K562 (cell line): ENCODE measurements at regions not wholly inside any gene's neighbourhood (a gene's known extent, or its start where the extent isn't known, plus 50 kb on each side); places are given as distances from the start of the nearest gene placed in this dataset.

Source experiments
- ASH1L ChIP-seq: fragments of 450-650 bp; IDR thresholded peaks from 2 replicates; pipeline ENCODE4 v1.6.1; 2018; ENCODE audit warnings: borderline replicate concordance, mild to moderate bottlenecking, low read depth; ENCODE audit not compliant: partially characterized antibody
- BACH1 ChIP-seq: fragments of 200-800 bp; sonication (Bioruptor generic); IDR thresholded peaks from 2 replicates; pipeline ENCODE4 v1.6.1; 2016; ENCODE audit warnings: missing genetic modification characterization, missing compliant biosample characterization
- BRD4 ChIP-seq: fragments of 200-600 bp; sonication (generic); IDR thresholded peaks from 2 replicates; pipeline ENCODE4 v1.6.1; 2017; ENCODE audit warnings: inconsistent platforms
- CBFA2T2 ChIP-seq: fragments of 450-650 bp; conservative IDR thresholded peaks from 2 replicates; pipeline ENCODE4 v1.6.1; 2017; ENCODE audit warnings: mild to moderate bottlenecking
- EP400 ChIP-seq: fragments of 450-650 bp; IDR thresholded peaks from 2 replicates; pipeline ENCODE4 v1.6.1; 2017; ENCODE audit warnings: antibody characterized with exemption, mild to moderate bottlenecking, moderate library complexity
- ETS2 ChIP-seq: IDR thresholded peaks from 2 replicates; pipeline ENCODE4 v1.6.1; 2016; ENCODE audit warnings: borderline replicate concordance, missing genetic modification characterization, mild to moderate bottlenecking, moderate library complexity, missing compliant biosample characterization; ENCODE audit not compliant: poor library complexity, severe bottlenecking
- HMG20A ChIP-seq: fragments of 450-650 bp; formaldehyde crosslinking; conservative IDR thresholded peaks from 2 replicates; pipeline ENCODE4 v1.4.0; 2020; ENCODE audit warnings: mild to moderate bottlenecking, mixed read lengths
- LCOR ChIP-seq: sonication (generic); formaldehyde crosslinking; IDR thresholded peaks from 2 replicates; pipeline ENCODE4 v1.8.0; 2022; ENCODE audit warnings: mild to moderate bottlenecking, missing genetic modification reagents
- MEIS2 ChIP-seq: fragments of 450-650 bp; IDR thresholded peaks from 2 replicates; pipeline ENCODE4 v1.6.1; 2014; ENCODE audit warnings: mild to moderate bottlenecking; ENCODE audit not compliant: partially characterized antibody
- MTA1 ChIP-seq: fragments of 450-650 bp; IDR thresholded peaks from 2 replicates; pipeline ENCODE4 v1.6.1; 2017; ENCODE audit warnings: borderline replicate concordance
- PHF8 ChIP-seq: fragments of 200-600 bp; sonication (generic); IDR thresholded peaks from 2 replicates; pipeline ENCODE4 v1.6.1; 2012; ENCODE audit warnings: mixed run types, mild to moderate bottlenecking, inconsistent platforms, low read length, moderate library complexity, borderline replicate concordance
- POLR2A ChIP-seq: fragments of 450-650 bp; conservative IDR thresholded peaks from 2 replicates; pipeline ENCODE4 v1.6.1; 2016
- RBM15 ChIP-seq: fragments of 200-400 bp; formaldehyde crosslinking; IDR thresholded peaks from 2 replicates; pipeline ENCODE4 v1.6.1; 2018; ENCODE audit warnings: mild to moderate bottlenecking, low read length, moderate library complexity; ENCODE audit not compliant: insufficient read depth
- TCF7L2 ChIP-seq: fragments of 150-350 bp; IDR thresholded peaks from 2 replicates; pipeline ENCODE4 v1.6.1; 2016; ENCODE audit warnings: low read depth, mild to moderate bottlenecking, low read length, moderate library complexity
- TEAD4 ChIP-seq, 2 experiments: sonication (generic) in 1 of 2; formaldehyde crosslinking in 1 of 2; IDR thresholded peaks; 2 replicates each; pipeline versions ENCODE4 v1.6.1 to v1.8.0; 2012 to 2022; ENCODE audit warnings: borderline replicate concordance in 1 of 2, inconsistent platforms in 1 of 2, low read length in 1 of 2, mild to moderate bottlenecking in 1 of 2, missing genetic modification reagents in 1 of 2
- WHSC1 ChIP-seq: IDR thresholded peaks from one replicate; pipeline ENCODE4 v1.6.1; 2012; ENCODE audit warnings: low read length, control low read depth, inconsistent platforms
- ZFPM2 ChIP-seq: fragments of 250-450 bp; sonication (Bioruptor Pico); IDR thresholded peaks from 2 replicates; pipeline ENCODE4 v1.5.1; 2022; ENCODE audit warnings: mild to moderate bottlenecking
- ZNF76 ChIP-seq: fragments of 250-450 bp; sonication (Bioruptor Pico); IDR thresholded peaks from 2 replicates; pipeline ENCODE4 v1.4.0; 2020; ENCODE audit warnings: mild to moderate bottlenecking, moderate library complexity, borderline replicate concordance
- TF ChIP-seq, protein P1 (sequence below): fragments of 250-450 bp; sonication (Bioruptor Pico); IDR thresholded peaks from 2 replicates; pipeline ENCODE4 v1.4.0; 2020
- TF ChIP-seq, protein P2 (sequence below): fragments of 250-450 bp; sonication (Bioruptor Pico); IDR thresholded peaks from 2 replicates; pipeline ENCODE4 v1.8.0; 2021; ENCODE audit warnings: borderline replicate concordance, mild to moderate bottlenecking, moderate library complexity; ENCODE audit not compliant: poor library complexity, severe bottlenecking
- TF ChIP-seq, protein P3 (sequence below): fragments of 250-450 bp; sonication (Bioruptor Pico); IDR thresholded peaks from 2 replicates; pipeline ENCODE4 v1.5.0; 2021; ENCODE audit warnings: mild to moderate bottlenecking, moderate library complexity

DNA sequence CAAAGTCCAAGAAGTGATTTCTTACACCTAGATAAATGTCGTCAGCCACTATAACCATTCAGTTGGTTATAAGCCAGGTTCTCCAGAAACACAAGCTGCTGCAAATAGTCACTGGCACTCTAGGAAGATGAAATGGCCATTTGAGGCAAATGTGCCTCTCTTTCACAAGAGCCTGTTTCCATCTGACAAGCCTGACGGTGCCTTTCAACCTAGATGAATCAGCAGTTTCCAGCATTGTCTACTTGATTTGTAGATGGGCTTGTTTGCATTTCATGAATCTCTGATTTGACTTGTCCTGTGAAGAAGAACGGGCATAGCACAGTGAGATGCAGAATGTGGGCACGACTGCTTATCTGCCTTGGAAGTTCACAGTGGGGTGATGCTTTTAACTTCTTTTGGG lies 327.2 kb downstream of the LMO7 start (continued):
- TF ChIP-seq, protein P1, sequence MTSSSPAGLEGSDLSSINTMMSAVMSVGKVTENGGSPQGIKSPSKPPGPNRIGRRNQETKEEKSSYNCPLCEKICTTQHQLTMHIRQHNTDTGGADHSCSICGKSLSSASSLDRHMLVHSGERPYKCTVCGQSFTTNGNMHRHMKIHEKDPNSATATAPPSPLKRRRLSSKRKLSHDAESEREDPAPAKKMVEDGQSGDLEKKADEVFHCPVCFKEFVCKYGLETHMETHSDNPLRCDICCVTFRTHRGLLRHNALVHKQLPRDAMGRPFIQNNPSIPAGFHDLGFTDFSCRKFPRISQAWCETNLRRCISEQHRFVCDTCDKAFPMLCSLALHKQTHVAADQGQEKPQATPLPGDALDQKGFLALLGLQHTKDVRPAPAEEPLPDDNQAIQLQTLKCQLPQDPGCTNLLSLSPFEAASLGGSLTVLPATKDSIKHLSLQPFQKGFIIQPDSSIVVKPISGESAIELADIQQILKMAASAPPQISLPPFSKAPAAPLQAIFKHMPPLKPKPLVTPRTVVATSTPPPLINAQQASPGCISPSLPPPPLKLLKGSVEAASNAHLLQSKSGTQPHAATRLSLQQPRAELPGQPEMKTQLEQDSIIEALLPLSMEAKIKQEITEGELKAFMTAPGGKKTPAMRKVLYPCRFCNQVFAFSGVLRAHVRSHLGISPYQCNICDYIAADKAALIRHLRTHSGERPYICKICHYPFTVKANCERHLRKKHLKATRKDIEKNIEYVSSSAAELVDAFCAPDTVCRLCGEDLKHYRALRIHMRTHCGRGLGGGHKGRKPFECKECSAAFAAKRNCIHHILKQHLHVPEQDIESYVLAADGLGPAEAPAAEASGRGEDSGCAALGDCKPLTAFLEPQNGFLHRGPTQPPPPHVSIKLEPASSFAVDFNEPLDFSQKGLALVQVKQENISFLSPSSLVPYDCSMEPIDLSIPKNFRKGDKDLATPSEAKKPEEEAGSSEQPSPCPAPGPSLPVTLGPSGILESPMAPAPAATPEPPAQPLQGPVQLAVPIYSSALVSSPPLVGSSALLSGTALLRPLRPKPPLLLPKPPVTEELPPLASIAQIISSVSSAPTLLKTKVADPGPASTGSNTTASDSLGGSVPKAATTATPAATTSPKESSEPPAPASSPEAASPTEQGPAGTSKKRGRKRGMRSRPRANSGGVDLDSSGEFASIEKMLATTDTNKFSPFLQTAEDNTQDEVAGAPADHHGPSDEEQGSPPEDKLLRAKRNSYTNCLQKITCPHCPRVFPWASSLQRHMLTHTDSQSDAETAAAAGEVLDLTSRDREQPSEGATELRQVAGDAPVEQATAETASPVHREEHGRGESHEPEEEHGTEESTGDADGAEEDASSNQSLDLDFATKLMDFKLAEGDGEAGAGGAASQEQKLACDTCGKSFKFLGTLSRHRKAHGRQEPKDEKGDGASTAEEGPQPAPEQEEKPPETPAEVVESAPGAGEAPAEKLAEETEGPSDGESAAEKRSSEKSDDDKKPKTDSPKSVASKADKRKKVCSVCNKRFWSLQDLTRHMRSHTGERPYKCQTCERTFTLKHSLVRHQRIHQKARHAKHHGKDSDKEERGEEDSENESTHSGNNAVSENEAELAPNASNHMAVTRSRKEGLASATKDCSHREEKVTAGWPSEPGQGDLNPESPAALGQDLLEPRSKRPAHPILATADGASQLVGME: no peak
- TF ChIP-seq RBM15: no peak
- TF ChIP-seq ETS2 (tag): no peak
- TF ChIP-seq, protein P2, sequence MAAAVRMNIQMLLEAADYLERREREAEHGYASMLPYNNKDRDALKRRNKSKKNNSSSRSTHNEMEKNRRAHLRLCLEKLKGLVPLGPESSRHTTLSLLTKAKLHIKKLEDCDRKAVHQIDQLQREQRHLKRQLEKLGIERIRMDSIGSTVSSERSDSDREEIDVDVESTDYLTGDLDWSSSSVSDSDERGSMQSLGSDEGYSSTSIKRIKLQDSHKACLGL: no peak
- peak; percentile 21; the same call in 1 of the 2 replicates for TF ChIP-seq CBFA2T2
- TF ChIP-seq ZFPM2 (CRISPR knock-in tag): no peak
- TF ChIP-seq BACH1 (tag): peak; percentile 54; the same call in 1 of the 2 replicates
- TF ChIP-seq LCOR (CRISPR knock-in tag): no peak
- TF ChIP-seq HMG20A (CRISPR knock-in tag): no peak
- peak; percentile 66; the same call in 1 of the 2 replicates for TF ChIP-seq TCF7L2
- no peak for TF ChIP-seq PHF8
- TF ChIP-seq, protein P3, sequence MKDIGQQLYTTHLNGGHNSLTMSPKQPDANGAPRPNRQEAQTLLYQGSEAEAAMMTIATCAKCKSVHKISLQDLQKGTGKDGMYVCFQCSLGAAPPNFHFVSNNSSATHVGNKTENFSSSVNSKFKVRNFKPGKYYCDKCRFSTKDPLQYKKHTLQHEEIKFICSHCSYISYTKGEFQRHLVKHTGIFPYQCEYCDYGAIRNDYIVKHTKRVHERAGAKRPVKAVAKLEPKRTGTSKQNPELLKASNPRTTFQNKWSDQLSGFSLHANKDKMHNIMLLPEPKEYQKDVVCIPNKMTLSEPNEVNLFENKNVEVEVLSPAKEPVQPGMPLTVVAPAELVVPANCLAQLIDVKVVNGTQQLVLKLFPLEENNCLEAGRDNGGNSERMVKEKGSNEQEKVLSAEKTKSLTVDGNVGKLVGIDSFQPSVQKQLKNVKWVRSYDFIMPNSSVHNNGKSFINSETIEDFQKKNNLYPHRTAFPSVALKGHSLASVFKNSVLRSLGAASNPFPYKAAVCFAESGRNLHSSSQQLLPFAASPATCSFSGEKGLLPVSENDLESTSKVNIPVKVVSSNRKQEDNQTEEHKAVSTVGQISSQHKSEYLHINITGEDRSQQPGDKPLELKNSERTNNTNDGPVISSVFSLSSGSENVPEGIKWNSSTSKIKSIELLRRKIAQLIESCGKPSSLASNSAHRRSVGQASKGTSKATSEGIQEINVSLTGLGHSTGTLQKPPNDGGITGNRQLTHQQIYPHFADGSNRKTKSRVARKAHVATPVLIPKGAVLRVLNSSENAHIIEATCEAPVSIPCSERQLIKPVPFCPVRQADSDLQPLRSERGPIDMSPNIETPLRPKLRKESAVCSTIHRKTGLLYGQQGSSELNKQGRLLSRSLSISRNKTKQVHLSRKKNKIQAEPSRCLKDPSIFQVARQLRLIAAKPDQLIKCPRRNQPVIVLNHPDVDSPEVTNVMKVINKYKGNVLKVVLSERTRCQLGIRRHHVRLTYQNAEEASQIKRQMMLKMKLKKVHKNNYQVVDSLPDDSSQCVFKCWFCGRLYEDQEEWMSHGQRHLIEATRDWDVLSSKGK (CRISPR knock-in tag): no peak
- no peak for TF ChIP-seq ASH1L
- TF ChIP-seq POLR2A: no peak
- TF ChIP-seq MEIS2: peak; percentile 84
- no peak for TF ChIP-seq WHSC1
- TF ChIP-seq TEAD4 (IDR thresholded peaks at IDR 0.05; ENCODE audit: low read length): 0 out of 2 replicates have a peak, but pooled peaks have one; percentile 26
- TF ChIP-seq TEAD4 (CRISPR knock-in tag; IDR thresholded peaks at IDR 0.05; ENCODE audit: borderline replicate concordance): no peak
- TF ChIP-seq MTA1: no peak
- no peak for TF ChIP-seq EP400
- no peak for TF ChIP-seq ZNF76 (CRISPR knock-in tag)
- no peak for TF ChIP-seq BRD4
